HEK293 (cell line): ENCODE measurements at regions not wholly inside any gene's neighbourhood (a gene's known extent, or its start where the extent isn't known, plus 50 kb on each side); places are given as distances from the start of the nearest gene placed in this dataset.

Experiments used
- CTCF ChIP-seq: fragments of 450-650 bp; formaldehyde crosslinking; IDR thresholded peaks from 2 replicates; pipeline ENCODE4 v1.5.1; 2016; ENCODE audit warnings: missing biosample characterization, missing genetic modification characterization
- KLF8 ChIP-seq: fragments of 450-650 bp; formaldehyde crosslinking; IDR thresholded peaks from 2 replicates; pipeline ENCODE4 v1.5.1; 2016; ENCODE audit warnings: missing biosample characterization, missing genetic modification characterization
- TCF7L2 ChIP-seq: IDR thresholded peaks from 2 replicates; pipeline ENCODE4 v1.6.1; 2011; ENCODE audit warnings: low read depth, mild to moderate bottlenecking, inconsistent platforms, low read length, moderate library complexity, borderline replicate concordance
- ZBTB26 ChIP-seq: fragments of 450-650 bp; formaldehyde crosslinking; optimal IDR thresholded peaks from 2 replicates; pipeline ENCODE3; 2016; ENCODE audit warnings: missing biosample characterization, mild to moderate bottlenecking, missing genetic modification characterization
- ZNF629 ChIP-seq: fragments of 450-650 bp; formaldehyde crosslinking; IDR thresholded peaks from 2 replicates; pipeline ENCODE4 v1.5.1; 2017; ENCODE audit warnings: missing biosample characterization, missing genetic modification characterization
- ZNF704 ChIP-seq: fragments of 450-650 bp; formaldehyde crosslinking; IDR thresholded peaks from 2 replicates; pipeline ENCODE4 v1.5.1; 2016; ENCODE audit warnings: missing biosample characterization, missing genetic modification characterization

- TF ChIP-seq TCF7L2 = no peak
- TF ChIP-seq KLF8 (tag by site-specific recombination) = no peak
- no peak for TF ChIP-seq ZNF629 (tag by site-specific recombination)
- no peak for TF ChIP-seq ZBTB26 (tag by site-specific recombination)
- no peak for TF ChIP-seq ZNF704 (tag by site-specific recombination)
- no peak for TF ChIP-seq CTCF (tag by site-specific recombination)
Measured at GRCh38 chr7:50914460-50914859, 131.8 kb upstream of the GRB10 start.
